ENCODE measurements at regions not wholly inside any gene's neighbourhood (a gene's known extent, or its start where the extent isn't known, plus 50 kb on each side); places are given as distances from the start of the nearest gene placed in this dataset.

DNA sequence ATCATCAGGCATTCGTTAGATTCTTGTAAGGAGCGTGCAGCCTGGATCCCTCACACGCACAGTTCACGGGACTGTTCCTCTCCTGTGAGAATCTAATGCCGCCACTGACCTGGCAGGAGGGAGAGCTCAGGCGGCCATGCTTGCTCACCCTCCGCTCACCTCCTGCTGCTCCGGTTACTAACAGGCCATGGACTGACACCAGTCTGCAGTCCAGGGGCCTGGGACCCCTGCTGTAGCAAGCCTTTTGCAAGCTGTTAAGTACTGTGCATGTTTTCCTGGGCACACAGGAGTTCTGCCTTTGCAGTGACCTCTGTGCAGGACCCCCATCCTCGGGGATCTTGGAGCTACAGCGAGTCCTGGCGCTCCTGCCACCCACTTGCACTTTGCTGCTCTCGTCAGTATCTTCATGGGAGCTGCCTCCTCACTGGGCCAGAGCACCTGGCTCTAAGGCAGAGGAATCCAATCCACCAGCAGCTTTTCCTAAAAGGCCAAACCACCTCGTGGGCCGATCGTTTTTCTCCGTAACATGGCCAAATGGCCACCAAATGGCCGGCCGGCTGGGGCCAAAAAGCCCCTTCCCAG lies 230.6 kb downstream of the FOXL1 start:
- Mint-ChIP-seq H3K9me3 (no peaks in the 10 kb centered on the region), H3K36me3 (no peaks in the 10 kb centered on the region), H3K27ac (no peak overlapping the region)
- ATAC-seq, result no peak
- no peak for DNase-seq (ENCODE audit: low spot score in 2 of 2)

GRCh38 chr16:86809458-86809955 lies 231.2 kb downstream of the FOXL1 start:
- no peak for DNase-seq (ENCODE audit: low spot score in 2 of 2)
- H3K27ac Mint-ChIP-seq, result no peak overlapping the region

DNA sequence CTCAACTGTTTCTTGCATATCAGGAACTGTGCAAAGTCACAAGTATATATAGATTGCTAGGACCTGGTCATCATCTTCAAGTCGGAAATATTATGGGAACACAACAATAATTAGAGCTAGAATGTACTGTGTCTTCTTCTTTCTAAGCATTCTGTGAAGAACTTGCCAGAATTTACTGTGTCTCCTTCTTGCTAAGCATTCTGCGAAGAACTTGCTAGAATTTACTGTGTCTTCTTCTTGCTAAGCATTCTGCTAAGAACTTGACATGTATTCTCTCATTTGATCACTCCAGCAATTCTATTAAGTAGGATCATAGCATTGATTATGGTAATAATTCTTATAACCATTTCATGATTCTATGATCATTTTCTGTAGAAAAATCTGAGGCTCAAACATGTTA lies 231.7 kb downstream of the FOXL1 start:
- no peaks in the 10 kb centered on the region for H3K9me3 Mint-ChIP-seq
- DNase-seq (ENCODE audit: low spot score in 2 of 2), result no peak
- no peak overlapping the region for H3K27ac Mint-ChIP-seq
- ATAC-seq, result no peak
- no peaks in the 10 kb centered on the region for H3K36me3 Mint-ChIP-seq

More at GRCh38 chr16:86809458-86809955, 231.2 kb downstream of the FOXL1 start:
- Mint-ChIP-seq H3K9me3 (no peaks in the 10 kb centered on the region), H3K36me3 (no peaks in the 10 kb centered on the region)
- ATAC-seq, result no peak

- ATAC-seq, result no peak
- no peak overlapping the region for H3K27ac Mint-ChIP-seq
Measured at GRCh38 chr16:86812363-86812970, 234.1 kb downstream of the FOXL1 start.

GRCh38 chr16:86814256-86814655 lies 235.9 kb downstream of the FOXL1 start:
- Mint-ChIP-seq H3K9me3 (no peaks in the 10 kb centered on the region), H3K36me3 (no peaks in the 10 kb centered on the region), H3K27ac (no peak overlapping the region)
- DNase-seq (ENCODE audit: low spot score in 2 of 2) (no peak), ATAC-seq (no peak)

More at GRCh38 chr16:86812363-86812970, 234.1 kb downstream of the FOXL1 start:
- DNase-seq (ENCODE audit: low spot score in 2 of 2), result no peak
- Mint-ChIP-seq H3K9me3 (no peaks in the 10 kb centered on the region), H3K36me3 (no peaks in the 10 kb centered on the region)

DNA sequence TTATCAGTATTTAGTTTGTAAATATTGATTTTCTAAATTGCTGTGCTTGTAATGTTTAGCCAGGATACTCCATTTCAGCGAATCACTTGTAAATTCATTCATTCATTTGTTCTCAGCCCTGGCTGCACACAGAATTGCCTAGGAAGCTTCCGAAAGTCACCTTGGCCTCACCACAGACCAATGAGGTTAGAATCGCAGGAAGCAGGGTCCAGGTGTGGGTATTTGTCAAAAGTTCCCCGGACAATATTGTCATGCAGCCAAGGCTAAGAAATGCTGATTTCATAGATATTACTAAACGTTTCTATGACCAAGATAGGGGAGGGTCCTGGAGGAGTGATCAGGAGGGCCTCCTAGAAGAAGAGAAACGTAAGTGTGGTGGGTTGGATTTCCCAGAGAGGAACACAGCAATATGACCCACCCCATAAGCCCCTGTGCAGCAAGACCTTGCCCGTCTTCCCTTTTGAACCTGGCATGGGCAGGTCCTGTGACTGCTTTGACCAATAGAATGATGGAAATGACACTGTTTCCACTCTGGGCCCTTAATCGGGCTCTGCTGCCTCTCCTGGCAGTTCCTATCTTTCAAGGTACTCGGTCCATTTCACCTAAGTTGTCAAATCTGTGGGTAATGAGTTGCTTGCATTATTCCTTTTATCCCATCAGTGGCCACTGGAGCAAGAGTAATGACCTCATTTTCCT lies 238.7 kb downstream of the FOXL1 start:
- no peak overlapping the region for H3K27ac Mint-ChIP-seq
- no peaks in the 10 kb centered on the region for H3K9me3 Mint-ChIP-seq
- ATAC-seq (no peak), DNase-seq (ENCODE audit: low spot score in 2 of 2) (no peak)
- H3K36me3 Mint-ChIP-seq, result no peaks in the 10 kb centered on the region

- no peak for ATAC-seq
- H3K9me3 Mint-ChIP-seq, result no peaks in the 10 kb centered on the region
Measured at GRCh38 chr16:86818671-86819532, 240.6 kb downstream of the FOXL1 start.

DNA sequence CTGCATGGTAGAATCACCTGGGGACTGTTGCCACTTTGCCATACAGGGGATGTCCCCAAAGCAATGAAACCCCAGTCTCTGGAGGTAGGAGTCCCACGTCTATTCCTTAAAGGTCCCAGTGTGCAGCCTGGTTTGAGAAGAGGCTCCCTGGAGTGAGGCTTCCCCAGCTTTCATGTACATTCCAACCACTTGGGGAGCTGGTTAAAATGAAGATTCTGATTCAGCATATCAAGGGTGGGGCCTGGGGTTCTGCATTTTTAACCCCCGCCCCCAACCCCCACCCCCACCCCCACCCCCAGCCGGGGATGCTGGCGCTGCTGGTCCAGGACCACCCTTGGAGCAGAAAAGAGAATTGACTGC lies 241.2 kb downstream of the FOXL1 start:
- Mint-ChIP-seq H3K36me3 (no peaks in the 10 kb centered on the region), H3K9me3 (no peaks in the 10 kb centered on the region), H3K27ac (no peak overlapping the region)
- DNase-seq (ENCODE audit: low spot score in 2 of 2) (no peak), ATAC-seq (no peak)

More at GRCh38 chr16:86818671-86819532, 240.6 kb downstream of the FOXL1 start:
- Mint-ChIP-seq H3K27ac (no peak overlapping the region), H3K36me3 (no peaks in the 10 kb centered on the region)
- DNase-seq (ENCODE audit: low spot score in 2 of 2), result no peak

DNA sequence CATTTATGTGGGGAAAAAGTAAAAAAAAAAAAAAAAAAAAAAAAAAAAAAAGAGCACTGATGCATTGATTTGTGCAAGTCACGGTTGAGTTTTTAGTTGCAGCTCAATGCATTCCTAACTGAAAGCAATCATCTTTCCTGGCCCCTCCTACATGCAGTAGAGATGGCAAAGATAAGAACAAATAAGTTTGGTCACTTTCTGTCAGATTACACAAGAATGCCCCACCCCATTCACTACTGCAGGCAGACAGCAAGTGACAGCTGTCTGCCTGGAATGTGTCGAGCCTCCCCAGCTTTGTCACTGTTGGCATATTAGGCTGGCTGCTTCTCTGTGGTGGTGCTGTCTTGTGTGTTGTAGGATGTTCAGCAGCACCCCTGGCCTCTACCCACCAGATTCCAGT lies 243.5 kb downstream of the FOXL1 start:
- ATAC-seq (no peak), DNase-seq (ENCODE audit: low spot score in 2 of 2) (no peak)
- Mint-ChIP-seq H3K9me3 (no peaks in the 10 kb centered on the region), H3K27ac (no peak overlapping the region), H3K36me3 (no peaks in the 10 kb centered on the region)

DNA sequence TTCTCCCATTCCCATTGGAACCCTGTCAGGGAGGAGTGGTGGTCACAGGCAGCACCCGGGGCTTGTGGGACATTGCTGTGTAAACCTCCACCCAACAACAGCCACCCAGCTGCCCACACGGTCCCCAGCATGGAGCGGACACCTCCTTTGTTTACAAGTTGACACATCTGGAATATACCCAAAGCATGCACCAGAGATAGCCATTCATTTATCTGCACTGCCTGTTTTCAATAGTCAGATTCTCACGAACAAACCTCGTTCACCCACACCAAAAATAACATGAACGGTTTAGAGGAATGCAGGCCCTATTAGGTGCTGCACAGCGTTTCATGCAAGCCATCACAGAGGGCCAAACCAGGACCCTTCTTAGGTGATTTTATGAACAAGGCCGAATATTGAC lies 244.8 kb downstream of the FOXL1 start:
- DNase-seq (ENCODE audit: low spot score in 2 of 2) (no peak), ATAC-seq (no peak)
- Mint-ChIP-seq H3K27ac (no peak overlapping the region), H3K9me3 (no peaks in the 10 kb centered on the region), H3K36me3 (no peaks in the 10 kb centered on the region)

- DNase-seq (ENCODE audit: low spot score in 2 of 2) (no peak), ATAC-seq (no peak)
- Mint-ChIP-seq H3K36me3 (no peaks in the 10 kb centered on the region), H3K9me3 (no peaks in the 10 kb centered on the region), H3K27ac (no peak overlapping the region)
Measured at GRCh38 chr16:86823888-86824671, 245.7 kb downstream of the FOXL1 start.

GRCh38 chr16:86824751-86825296 lies 246.5 kb downstream of the FOXL1 start:
- ATAC-seq (no peak), DNase-seq (ENCODE audit: low spot score in 2 of 2) (no peak)
- Mint-ChIP-seq H3K9me3 (no peaks in the 10 kb centered on the region), H3K36me3 (no peaks in the 10 kb centered on the region), H3K27ac (no peak overlapping the region)

GRCh38 chr16:86825631-86826030 lies 247.3 kb downstream of the FOXL1 start:
- Mint-ChIP-seq H3K27ac (no peak overlapping the region), H3K9me3 (no peaks in the 10 kb centered on the region), H3K36me3 (no peaks in the 10 kb centered on the region)
- ATAC-seq, result no peak
- no peak for DNase-seq (ENCODE audit: low spot score in 2 of 2)

GRCh38 chr16:86826941-86827340 lies 248.6 kb downstream of the FOXL1 start:
- DNase-seq (ENCODE audit: low spot score in 2 of 2) (no peak), ATAC-seq (no peak)
- no peak overlapping the region for H3K27ac Mint-ChIP-seq
- H3K36me3 Mint-ChIP-seq, result no peaks in the 10 kb centered on the region
- H3K9me3 Mint-ChIP-seq, result no peaks in the 10 kb centered on the region

- no peaks in the 10 kb centered on the region for H3K36me3 Mint-ChIP-seq
Measured at GRCh38 chr16:86827521-86827920, 249.2 kb downstream of the FOXL1 start.

DNA sequence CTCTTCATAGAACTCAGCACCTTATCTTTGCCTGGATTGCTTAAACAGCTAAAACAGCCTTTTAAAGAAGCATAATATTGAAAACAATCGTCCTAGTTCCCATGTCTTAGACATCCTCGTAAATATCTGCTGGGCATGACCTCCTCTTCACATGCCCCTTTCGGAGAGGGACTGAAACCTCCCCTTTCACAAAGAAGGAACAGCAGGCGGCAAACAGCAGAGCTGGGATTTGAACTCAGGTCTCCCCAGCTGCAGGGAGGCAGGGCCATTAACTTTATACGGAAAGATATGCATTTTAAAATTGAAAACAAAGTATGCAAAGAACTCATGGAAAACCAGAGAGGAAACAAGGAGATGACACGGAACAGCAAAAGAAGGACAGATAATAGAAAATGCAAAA lies 249.9 kb downstream of the FOXL1 start:
- no peak for ATAC-seq
- no peak for DNase-seq (ENCODE audit: low spot score in 2 of 2)
- no peaks in the 10 kb centered on the region for H3K36me3 Mint-ChIP-seq
- no peak overlapping the region for H3K27ac Mint-ChIP-seq
- no peaks in the 10 kb centered on the region for H3K9me3 Mint-ChIP-seq

More at GRCh38 chr16:86827521-86827920, 249.2 kb downstream of the FOXL1 start:
- no peak for DNase-seq (ENCODE audit: low spot score in 2 of 2)
- Mint-ChIP-seq H3K27ac (no peak overlapping the region), H3K9me3 (no peaks in the 10 kb centered on the region)
- ATAC-seq, result no peak

All from activated naive CD4-positive, alpha-beta T cell treated with anti-CD3 and anti-CD28 coated beads, Interleukin-2, amount 50 U/mL, for 72 hours (primary cell).